ENCODE measurements at regions not wholly inside any gene's neighbourhood (a gene's known extent, or its start where the extent isn't known, plus 50 kb on each side); places are given as distances from the start of the nearest gene placed in this dataset.

DNA sequence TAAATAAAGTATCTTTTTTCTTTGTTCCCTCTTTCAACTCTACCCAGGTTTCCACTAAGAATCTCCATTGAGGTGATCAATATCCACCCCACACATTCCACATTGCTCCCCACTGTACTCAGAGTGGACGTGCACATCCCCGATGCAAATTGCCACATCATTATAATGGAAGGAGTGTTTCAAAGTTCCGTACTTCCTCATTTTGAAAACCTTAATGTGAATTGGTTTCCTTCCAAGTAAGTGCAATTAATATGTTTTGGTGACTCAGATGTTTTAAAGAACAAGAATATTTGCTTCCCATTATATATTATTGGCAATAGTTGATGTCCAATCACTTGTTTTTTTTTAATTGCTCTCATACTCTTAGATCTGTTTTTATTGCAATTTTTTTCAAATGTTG, 463.6 kb downstream of the HACE1 start:
- Histone ChIP-seq H3K27ac (ENCODE audit: low read depth, low read length) (no peak overlapping the region), H3K36me3 (ENCODE audit: control insufficient read depth, insufficient read depth, low read length) (no peaks in the 10 kb centered on the region), H3K9ac (ENCODE audit: low read length) (no peak overlapping the region), H3K9me3 (ENCODE audit: control insufficient read depth, insufficient read depth, low read depth, low read length) (no peaks in the 10 kb centered on the region), H3K4me1 (ENCODE audit: control insufficient read depth, insufficient read depth, low read length) (no peaks in the 10 kb centered on the region), H3K4me3 (ENCODE audit: low read depth, low read length) (no peak overlapping the region), H3K27me3 (ENCODE audit: control insufficient read depth, insufficient read depth, low read length) (no peaks in the 10 kb centered on the region)

- H3K27me3 ChIP-seq (ENCODE audit: control insufficient read depth, insufficient read depth, low read length) = no peaks in the 10 kb centered on the region
- H3K4me3 ChIP-seq (ENCODE audit: low read depth, low read length) = no peak overlapping the region
- no peaks in the 10 kb centered on the region for H3K9me3 ChIP-seq (ENCODE audit: control insufficient read depth, insufficient read depth, low read depth, low read length)
- H3K4me1 ChIP-seq (ENCODE audit: control insufficient read depth, insufficient read depth, low read length) = no peaks in the 10 kb centered on the region
- no peak overlapping the region for H3K9ac ChIP-seq (ENCODE audit: low read length)
- H3K27ac ChIP-seq (ENCODE audit: low read depth, low read length) = no peak overlapping the region
- no peaks in the 10 kb centered on the region for H3K36me3 ChIP-seq (ENCODE audit: control insufficient read depth, insufficient read depth, low read length)
Measured at GRCh38 chr6:104381907-104382306, 477.8 kb downstream of the HACE1 start.

GRCh38 chr6:104365451-104366234, 494.1 kb downstream of the HACE1 start:
- Histone ChIP-seq H3K27ac (ENCODE audit: low read depth, low read length) (no peak overlapping the region), H3K4me3 (ENCODE audit: low read depth, low read length) (no peak overlapping the region), H3K9ac (ENCODE audit: low read length) (no peak overlapping the region)

DNA sequence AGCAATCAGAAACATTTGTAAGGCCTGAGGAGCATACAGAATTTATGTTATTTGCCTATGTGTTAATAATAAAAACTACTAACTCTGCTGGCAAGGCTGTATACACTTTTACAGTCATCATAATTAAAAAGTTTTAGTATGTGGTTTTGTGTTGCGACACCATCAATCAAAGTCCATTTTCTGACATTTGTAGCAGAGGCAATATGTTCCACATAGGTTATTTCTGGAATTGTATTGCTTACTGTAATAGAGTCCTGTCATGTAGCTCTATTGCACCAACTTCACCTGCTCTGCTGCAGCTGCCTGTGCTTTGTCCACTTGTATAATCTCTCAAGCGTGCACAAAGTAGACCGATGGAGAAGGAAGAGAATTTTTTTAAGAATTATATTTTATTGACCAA, 501.8 kb downstream of the HACE1 start:
- no peaks in the 10 kb centered on the region for H3K4me1 ChIP-seq (ENCODE audit: control insufficient read depth, insufficient read depth, low read length)
- H3K4me3 ChIP-seq (ENCODE audit: low read depth, low read length) = no peak overlapping the region
- no peaks in the 10 kb centered on the region for H3K36me3 ChIP-seq (ENCODE audit: control insufficient read depth, insufficient read depth, low read length)
- no peak overlapping the region for H3K9ac ChIP-seq (ENCODE audit: low read length)
- no peaks in the 10 kb centered on the region for H3K9me3 ChIP-seq (ENCODE audit: control insufficient read depth, insufficient read depth, low read depth, low read length)
- no peak overlapping the region for H3K27ac ChIP-seq (ENCODE audit: low read depth, low read length)
- no peaks in the 10 kb centered on the region for H3K27me3 ChIP-seq (ENCODE audit: control insufficient read depth, insufficient read depth, low read length)

More at GRCh38 chr6:104365451-104366234, 494.1 kb downstream of the HACE1 start:
- Histone ChIP-seq H3K4me1 (ENCODE audit: control insufficient read depth, insufficient read depth, low read length) (no peaks in the 10 kb centered on the region), H3K9me3 (ENCODE audit: control insufficient read depth, insufficient read depth, low read depth, low read length) (no peaks in the 10 kb centered on the region), H3K27me3 (ENCODE audit: control insufficient read depth, insufficient read depth, low read length) (no peaks in the 10 kb centered on the region), H3K36me3 (ENCODE audit: control insufficient read depth, insufficient read depth, low read length) (no peaks in the 10 kb centered on the region)

- no peaks in the 10 kb centered on the region for H3K27me3 ChIP-seq (ENCODE audit: control insufficient read depth, insufficient read depth, low read length)
- H3K4me1 ChIP-seq (ENCODE audit: control insufficient read depth, insufficient read depth, low read length) = no peaks in the 10 kb centered on the region
- H3K4me3 ChIP-seq (ENCODE audit: low read depth, low read length) = no peak overlapping the region
- H3K9me3 ChIP-seq (ENCODE audit: control insufficient read depth, insufficient read depth, low read depth, low read length) = no peaks in the 10 kb centered on the region
- no peaks in the 10 kb centered on the region for H3K36me3 ChIP-seq (ENCODE audit: control insufficient read depth, insufficient read depth, low read length)
- no peak overlapping the region for H3K9ac ChIP-seq (ENCODE audit: low read length)
- H3K27ac ChIP-seq (ENCODE audit: low read depth, low read length) = no peak overlapping the region
Measured at GRCh38 chr6:104356197-104356596, 503.5 kb downstream of the HACE1 start.

GRCh38 chr6:104349191-104349590, 510.5 kb downstream of the HACE1 start:
- peaks cover 5% of the 10 kb centered on the region for H3K9me3 ChIP-seq (ENCODE audit: control insufficient read depth, insufficient read depth, low read depth, low read length)
- H3K4me1 ChIP-seq (ENCODE audit: control insufficient read depth, insufficient read depth, low read length) = no peaks in the 10 kb centered on the region
- H3K9ac ChIP-seq (ENCODE audit: low read length) = no peak overlapping the region
- H3K27ac ChIP-seq (ENCODE audit: low read depth, low read length) = no peak overlapping the region
- no peaks in the 10 kb centered on the region for H3K36me3 ChIP-seq (ENCODE audit: control insufficient read depth, insufficient read depth, low read length)
- no peak overlapping the region for H3K4me3 ChIP-seq (ENCODE audit: low read depth, low read length)
- H3K27me3 ChIP-seq (ENCODE audit: control insufficient read depth, insufficient read depth, low read length) = no peaks in the 10 kb centered on the region

- Histone ChIP-seq H3K9me3 (ENCODE audit: control insufficient read depth, insufficient read depth, low read depth, low read length) (peaks cover 7% of the 10 kb centered on the region), H3K9ac (ENCODE audit: low read length) (no peak overlapping the region), H3K36me3 (ENCODE audit: control insufficient read depth, insufficient read depth, low read length) (no peaks in the 10 kb centered on the region), H3K27me3 (ENCODE audit: control insufficient read depth, insufficient read depth, low read length) (no peaks in the 10 kb centered on the region), H3K4me3 (ENCODE audit: low read depth, low read length) (no peak overlapping the region), H3K4me1 (ENCODE audit: control insufficient read depth, insufficient read depth, low read length) (no peaks in the 10 kb centered on the region), H3K27ac (ENCODE audit: low read depth, low read length) (no peak overlapping the region)
Measured at GRCh38 chr6:104344223-104344622, 515.5 kb downstream of the HACE1 start.

DNA sequence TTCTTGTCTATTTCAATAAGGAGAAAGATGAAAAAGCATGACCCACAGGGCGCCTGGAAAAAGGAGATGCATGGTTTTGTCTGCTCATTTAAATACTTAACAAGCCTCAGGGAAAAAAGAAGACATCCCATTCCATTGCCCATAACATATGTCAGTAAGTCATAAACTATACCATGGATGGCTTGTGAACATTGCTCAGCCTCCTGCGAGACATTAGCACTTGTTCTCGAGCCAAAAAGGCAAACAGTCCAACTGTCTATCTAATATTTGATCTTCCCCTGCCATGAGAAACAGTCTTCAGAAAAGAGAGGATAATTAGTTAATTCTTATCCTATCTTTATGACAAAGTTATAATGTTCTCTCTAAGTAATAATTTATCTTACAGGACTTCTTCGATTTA, 527.4 kb downstream of the HACE1 start:
- Histone ChIP-seq H3K27me3 (ENCODE audit: control insufficient read depth, insufficient read depth, low read length) (no peaks in the 10 kb centered on the region), H3K9ac (ENCODE audit: low read length) (no peak overlapping the region), H3K36me3 (ENCODE audit: control insufficient read depth, insufficient read depth, low read length) (no peaks in the 10 kb centered on the region), H3K9me3 (ENCODE audit: control insufficient read depth, insufficient read depth, low read depth, low read length) (no peaks in the 10 kb centered on the region), H3K27ac (ENCODE audit: low read depth, low read length) (no peak overlapping the region), H3K4me1 (ENCODE audit: control insufficient read depth, insufficient read depth, low read length) (no peaks in the 10 kb centered on the region), H3K4me3 (ENCODE audit: low read depth, low read length) (no peak overlapping the region)

DNA sequence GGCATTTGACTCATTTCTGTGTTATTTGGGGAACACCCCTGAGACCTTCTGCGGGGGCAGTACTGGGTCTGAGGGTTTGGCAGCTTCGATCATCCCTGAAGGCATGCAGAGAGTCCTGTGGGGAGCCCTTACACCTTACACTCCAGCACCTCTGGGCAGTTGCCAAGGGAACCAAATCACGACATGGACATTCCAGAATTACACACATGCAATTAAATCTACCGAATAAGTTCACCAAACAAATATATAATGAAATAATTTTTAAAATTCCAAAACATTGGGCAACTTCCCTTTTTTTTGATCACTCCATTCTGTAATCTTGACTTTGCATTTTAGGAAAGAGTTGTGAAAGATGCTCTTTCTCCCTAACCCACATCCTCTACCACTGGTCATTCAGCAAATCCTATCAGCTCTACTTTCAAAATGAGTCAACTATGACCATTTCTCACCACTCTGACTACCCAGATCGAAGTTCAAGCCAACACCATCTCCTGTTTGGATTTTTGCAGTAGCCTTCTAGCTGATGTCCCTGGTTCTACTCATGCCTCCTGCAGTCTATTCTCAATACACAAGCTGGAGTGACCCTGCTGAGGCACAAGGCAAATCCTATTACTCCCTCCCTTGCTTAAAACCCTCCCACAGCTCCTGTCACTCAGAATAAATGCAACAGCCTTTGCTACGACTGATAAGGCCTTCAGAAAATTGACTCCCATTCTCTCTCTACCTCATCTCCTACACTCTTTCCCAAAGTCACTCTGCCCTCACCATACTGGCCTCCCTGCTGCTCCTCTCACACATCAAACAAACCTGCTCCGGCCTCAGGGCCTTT, 533.3 kb downstream of the HACE1 start:
- H3K4me3 ChIP-seq (ENCODE audit: low read depth, low read length) = no peak overlapping the region
- no peak overlapping the region for H3K9ac ChIP-seq (ENCODE audit: low read length)
- no peaks in the 10 kb centered on the region for H3K4me1 ChIP-seq (ENCODE audit: control insufficient read depth, insufficient read depth, low read length)
- H3K9me3 ChIP-seq (ENCODE audit: control insufficient read depth, insufficient read depth, low read depth, low read length) = no peaks in the 10 kb centered on the region
- no peak overlapping the region for H3K27ac ChIP-seq (ENCODE audit: low read depth, low read length)
- no peaks in the 10 kb centered on the region for H3K27me3 ChIP-seq (ENCODE audit: control insufficient read depth, insufficient read depth, low read length)
- H3K36me3 ChIP-seq (ENCODE audit: control insufficient read depth, insufficient read depth, low read length) = no peaks in the 10 kb centered on the region

DNA sequence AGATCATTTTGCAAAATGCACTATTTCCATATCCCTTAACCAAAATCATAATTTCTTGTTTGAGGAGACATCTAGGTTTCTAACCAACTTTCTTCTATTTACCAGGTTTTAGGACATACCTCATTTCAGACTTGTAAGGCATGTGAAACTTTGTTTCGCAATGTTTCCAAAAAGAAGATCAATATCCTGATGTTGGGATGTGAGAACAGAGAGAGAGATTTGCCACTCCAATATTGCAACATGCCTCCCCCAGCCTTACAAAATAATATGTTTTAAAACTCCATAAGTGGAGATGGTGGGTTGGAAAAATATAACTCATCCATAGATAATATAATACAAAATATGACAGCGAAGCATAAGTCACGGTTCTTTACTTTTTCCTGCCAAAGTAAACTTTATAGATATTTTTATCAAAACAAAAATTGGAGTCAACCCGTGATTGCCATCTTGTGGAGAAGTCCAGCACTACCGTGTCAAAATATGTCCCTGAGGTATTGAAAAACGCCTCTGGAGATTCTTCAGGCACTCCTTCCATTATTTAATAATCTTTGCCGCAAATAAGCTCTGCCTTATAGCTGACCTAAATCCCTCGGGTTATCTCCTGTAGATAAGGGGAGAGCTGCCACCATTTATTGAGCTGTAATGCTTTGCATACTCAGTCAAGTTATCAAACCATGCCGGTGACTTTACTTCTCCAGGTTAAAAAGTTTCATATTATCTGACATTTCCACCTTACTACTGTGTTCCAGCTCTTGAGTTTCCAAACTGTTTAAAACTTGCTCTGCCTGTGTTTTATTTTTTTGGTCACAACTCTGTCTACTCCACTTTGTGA, 534.2 kb downstream of the HACE1 start:
- H3K4me1 ChIP-seq (ENCODE audit: control insufficient read depth, insufficient read depth, low read length) = no peaks in the 10 kb centered on the region
- no peaks in the 10 kb centered on the region for H3K36me3 ChIP-seq (ENCODE audit: control insufficient read depth, insufficient read depth, low read length)
- no peak overlapping the region for H3K27ac ChIP-seq (ENCODE audit: low read depth, low read length)
- no peak overlapping the region for H3K4me3 ChIP-seq (ENCODE audit: low read depth, low read length)
- no peak overlapping the region for H3K9ac ChIP-seq (ENCODE audit: low read length)
- no peaks in the 10 kb centered on the region for H3K27me3 ChIP-seq (ENCODE audit: control insufficient read depth, insufficient read depth, low read length)
- no peaks in the 10 kb centered on the region for H3K9me3 ChIP-seq (ENCODE audit: control insufficient read depth, insufficient read depth, low read depth, low read length)

All from HUES6 (cell line).